ENCODE measurements at regions not wholly inside any gene's neighbourhood (a gene's known extent, or its start where the extent isn't known, plus 50 kb on each side); places are given as distances from the start of the nearest gene placed in this dataset.

- TF ChIP-seq CTCF (IDR thresholded peaks at IDR 0.05): no peak
- TF ChIP-seq POLR2A (IDR thresholded peaks at IDR 0.05): no peak
These were observed 395.8 kb upstream of the CCDC54 start for GRCh38 chr3:106981392-106981791.

Measured in body of pancreas (tissue), 4 donors.